Activated CD8-positive, alpha-beta memory T cell treated with anti-CD3 and anti-CD28 coated beads for 4 hours (primary cell): ENCODE measurements at regions not wholly inside any gene's neighbourhood (a gene's known extent, or its start where the extent isn't known, plus 50 kb on each side); places are given as distances from the start of the nearest gene placed in this dataset.

Experiments used
- DNase-seq, 2 donors: peaks; one replicate each; pipeline ENCODE4 v3.0.0-alpha.2; 2020; ENCODE audit warnings: low read depth in 2 of 2

DNA sequence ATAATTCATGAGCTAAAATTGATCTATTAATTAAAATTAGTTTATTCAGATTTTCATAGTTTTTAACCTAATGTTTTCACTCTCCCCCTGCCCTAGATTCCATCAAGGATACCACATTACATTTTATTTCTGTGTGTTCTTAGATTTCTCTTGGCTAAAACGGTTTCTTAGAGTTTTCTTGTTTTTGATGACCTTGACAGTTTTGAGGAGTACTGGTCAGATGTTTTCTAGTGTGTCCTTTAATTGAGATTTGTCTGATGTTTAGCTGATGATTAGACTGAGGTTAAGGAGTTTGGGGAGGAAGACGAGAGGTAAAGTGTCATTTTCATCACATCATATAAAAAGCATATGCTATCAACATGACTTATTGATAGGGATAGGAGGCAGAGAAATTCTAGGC, 475.9 kb downstream of the SQOR start:
- DNase-seq: no peak

DNA sequence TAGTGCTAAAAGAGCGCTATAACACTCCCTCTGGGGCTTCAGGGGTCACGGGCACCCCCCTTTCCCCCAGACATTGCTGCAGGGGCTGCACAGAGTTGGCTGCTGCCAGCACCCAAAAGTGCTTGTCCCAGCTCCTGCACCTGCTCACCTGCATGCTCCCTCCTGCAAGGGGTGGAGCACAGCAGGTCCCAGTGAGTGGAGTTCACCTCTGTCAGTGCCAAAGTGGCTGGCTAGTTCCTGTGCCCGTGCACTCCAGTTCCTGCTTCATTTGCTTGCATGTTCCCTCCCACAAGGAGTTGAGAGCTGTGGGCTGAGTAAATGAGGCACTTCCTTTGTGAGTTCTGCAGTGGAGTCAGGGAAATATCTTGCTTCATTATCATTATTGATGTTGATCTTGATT, 476.9 kb downstream of the SQOR start:
- DNase-seq: no peak

DNA sequence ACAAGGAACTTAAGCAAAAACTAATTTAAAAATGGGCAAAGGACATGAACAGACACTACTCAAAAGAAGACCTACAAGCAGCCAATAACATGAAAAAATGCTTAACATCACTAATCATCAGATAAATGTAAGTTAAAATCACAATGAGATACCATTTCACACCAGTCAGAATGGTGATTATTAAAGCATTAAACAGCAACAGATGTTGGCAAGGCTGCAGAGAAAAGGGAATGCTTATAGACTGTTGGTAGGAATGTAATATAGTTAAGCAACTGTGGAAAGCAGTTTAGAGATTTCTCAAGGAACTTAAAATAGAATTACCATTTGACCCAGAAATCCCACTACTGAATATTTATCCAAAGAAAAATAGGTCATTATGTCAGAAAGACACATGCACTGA, 482.2 kb downstream of the SQOR start:
- no peak for DNase-seq

DNA sequence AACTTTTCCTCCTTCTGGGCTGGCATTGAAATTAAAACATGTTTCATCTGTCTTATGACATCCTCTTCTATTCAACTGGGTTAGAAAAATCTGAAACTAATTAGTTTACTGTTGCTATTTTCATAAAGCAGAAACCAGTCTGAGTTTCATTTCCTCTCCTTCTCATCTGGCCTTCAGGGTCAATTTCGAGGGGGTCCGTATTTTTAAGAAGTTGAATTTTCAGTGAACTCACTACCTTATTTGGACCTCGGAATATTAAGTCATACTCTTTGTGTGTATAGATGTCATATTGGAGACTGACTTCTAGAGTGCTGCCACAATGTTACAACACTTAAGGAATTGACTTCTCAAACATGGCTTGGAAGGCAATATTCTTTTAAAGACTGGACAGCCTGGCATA, 485.9 kb downstream of the SQOR start:
- DNase-seq: no peak

DNA sequence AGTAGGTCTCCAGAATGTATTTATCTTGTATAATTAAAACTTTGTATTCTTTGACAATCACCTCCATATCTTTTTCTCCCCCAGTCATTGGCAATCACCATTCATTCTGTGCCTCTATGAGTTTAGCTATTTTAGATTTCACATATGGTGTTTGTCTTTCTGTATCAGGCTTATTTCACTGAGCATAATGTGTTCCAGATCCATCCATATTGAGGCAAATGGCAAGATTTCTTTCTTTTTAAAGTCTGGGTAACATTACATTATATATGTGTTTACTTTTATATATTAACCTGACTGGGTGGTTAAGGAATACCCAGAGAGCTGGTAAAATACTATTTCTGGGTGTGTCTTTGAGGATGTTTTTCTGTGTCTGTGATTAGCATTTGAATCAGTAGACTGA, 486.6 kb downstream of the SQOR start:
- no peak for DNase-seq

DNA sequence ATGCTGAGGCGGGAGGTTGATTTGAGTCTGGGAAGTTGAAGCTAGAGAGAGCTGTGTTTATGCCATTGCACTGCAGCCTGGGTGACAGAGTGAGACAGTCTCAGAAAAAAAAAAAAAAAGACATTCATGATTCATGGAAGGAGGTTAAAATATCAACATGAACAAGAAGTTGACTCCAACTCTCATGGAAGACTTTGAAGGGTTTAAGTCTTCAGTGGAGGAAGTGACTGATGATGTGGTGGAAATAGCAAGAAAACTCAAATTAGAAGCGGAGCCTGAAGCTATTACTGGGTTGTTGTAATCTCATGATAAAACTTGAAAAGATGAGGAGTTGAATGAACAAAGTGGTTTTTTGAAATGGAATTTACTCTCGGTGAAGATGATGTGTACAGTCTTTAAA, 491.8 kb downstream of the SQOR start:
- no peak for DNase-seq

DNA sequence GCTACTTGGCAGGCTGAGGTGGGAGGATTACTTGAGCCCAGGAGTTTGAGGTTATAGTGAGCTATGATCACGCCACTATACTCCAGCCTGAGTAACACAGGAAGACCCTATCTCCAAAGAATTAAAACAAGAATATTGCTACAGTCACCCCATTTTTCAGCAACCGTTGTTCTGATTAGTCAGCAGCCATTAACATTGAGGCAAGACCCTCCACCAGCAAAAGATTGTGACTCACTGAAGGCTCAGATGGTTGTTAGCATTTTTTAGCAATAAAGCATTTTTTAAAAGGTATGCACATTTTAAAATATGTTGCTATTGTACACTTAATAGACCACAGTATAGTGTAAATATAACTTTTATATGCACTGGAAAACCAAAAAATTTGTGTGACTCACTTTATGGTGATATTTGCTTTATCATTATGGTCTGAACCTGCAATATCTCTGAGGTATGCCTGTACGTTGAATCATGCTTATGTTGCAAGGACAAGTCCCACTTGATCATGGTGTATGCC, 492.6 kb downstream of the SQOR start:
- no peak for DNase-seq

DNA sequence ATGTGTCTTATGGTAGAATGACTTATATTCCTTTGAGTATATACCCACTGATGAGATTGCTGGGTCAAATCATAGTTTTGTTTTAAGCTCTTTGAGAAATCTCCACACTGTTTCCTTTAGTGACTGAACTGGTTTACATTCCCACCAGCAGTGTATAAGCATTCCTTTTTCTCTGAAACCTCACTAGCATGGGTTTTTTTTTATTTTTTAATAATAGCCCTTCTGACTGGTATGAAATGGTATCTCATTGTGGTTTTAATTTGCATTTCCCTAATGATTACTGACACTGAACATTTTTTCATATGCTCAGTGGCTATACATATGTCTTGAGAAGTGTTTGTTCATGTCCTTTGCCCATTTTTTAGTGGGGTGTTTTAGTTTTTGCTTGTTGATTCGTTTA, 494.3 kb downstream of the SQOR start:
- no peak for DNase-seq

DNA sequence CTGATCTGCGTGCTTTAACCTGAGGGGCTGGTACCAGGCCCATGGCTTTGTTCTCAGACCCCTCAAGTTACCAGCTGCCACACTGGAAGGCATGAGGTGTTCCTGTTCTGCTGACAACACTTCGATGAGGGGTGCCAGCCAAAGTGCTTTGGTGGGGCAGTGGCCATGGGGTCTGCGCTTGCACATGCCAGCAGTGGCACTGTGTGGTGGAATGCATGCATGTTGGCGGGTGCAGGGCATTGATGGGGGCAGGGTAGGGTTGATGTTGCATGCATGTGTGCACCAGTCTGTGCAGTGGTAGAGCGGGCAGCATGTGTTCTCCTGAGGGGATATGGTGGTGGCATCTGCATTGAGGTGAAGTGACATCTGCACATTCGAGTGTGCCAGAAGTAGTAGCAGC, 497.0 kb downstream of the SQOR start:
- DNase-seq: no peak

DNA sequence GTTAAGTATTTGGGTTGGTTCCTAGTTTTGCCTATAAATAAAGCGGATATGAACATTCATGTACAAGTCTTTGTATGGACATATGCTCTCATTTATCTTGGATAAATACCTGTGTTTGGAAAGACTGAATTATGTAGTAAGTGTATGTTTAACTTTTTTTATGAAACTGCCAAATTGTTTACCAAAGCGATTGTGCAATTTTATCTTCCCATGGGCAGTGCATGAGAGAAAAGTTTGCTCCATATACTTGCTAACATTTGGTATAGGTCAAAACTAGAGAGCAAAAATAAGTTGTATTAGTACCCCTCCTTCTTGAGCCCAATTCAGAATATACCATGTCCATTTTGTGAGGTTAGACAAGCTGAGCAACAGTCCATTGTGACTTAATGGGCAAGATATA, 502.6 kb downstream of the SQOR start:
- DNase-seq: no peak

DNA sequence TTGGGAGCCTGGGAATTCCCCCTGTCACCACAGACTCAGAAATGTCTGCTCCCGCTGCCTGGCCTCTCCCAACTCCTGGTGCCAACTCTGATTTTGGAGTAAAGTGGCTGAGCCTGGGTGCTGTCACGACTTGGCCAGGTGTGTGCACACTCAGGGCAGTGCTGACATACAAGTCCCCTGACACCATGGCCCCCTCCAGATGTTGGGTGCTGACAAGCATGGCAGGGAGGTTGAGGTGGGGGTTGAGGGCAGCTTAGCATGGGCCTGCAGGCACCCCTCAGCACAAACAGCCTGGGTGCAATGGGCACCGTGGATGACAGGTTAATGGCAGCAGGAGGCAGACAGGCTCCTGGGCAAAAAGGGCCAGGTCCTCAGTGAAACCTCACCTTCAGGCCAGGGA, 511.2 kb downstream of the SQOR start:
- DNase-seq: no peak

DNA sequence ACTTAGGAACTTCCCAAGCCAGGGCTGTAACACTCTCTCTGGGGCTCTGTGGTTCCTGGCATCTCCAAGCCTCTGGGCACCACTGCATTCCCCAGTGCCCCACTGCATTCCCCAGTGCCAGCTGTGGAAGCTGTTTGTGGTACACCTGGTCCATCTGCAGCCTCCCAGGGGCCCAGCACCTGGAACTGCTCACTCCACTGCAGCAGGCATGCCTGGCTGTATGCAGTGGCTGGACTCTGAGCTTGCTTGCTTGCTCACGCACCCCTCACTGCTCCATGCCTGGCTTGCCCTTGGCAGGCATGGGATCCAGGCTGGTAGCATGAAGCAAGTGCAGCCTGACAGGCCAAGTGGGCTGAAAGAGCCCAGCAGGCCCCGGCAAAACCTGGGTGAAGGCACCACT, 512.1 kb downstream of the SQOR start:
- DNase-seq: no peak

DNA sequence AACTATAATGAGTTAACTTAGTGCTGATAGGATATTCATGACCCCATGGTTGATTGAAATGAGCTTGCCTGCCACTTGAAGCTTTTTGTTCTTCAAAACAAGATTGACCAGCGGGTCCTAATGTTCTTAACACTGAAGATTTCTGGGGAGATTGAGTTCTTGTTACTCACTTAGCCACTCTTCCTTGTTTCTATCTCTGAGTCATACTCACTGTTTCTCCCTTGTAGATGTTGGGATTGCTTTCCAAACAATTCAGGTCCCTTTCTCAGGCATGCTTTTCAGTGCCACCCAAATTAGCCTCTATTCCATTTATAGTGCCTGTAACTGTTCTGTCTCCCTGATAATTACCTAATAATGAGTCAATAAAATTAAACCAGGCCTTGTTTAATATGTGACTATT, 517.0 kb downstream of the SQOR start:
- no peak for DNase-seq

DNA sequence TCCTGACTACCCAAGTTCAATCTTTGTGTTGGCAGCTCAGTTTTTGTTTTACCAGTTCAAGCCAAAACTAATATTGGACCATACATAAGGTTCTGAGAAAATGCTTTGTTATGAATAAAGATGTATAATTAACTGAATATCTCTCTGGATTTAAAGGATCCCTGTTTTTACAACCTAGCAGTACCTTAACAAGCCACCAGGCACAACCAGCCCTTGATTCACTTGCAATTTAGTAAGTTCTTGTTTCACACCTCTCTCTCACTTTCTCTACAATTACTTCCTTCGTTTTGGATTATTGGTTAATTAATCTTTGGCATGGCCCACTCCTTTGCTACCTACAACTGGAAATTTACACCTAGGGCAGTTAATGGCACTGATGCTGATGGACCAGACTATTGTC, 531.9 kb downstream of the SQOR start:
- no peak for DNase-seq

DNA sequence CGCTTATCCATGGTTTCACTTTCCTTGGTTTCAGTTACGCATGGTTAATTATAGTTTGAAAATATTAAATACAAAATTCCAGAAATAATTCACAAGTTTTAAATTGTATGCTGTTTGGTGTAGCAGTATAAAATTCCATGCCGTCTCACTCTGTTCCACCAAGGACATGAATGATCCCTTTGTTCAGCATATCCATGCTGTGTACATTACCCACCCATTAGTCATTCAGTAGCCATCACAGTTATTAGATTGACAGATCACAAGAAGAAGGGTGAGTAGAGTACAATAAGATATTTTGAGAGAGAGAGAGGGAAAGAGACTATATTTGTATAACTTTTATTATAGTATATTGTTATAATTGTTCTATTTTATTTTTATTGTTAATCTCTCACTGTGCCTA, 535.5 kb downstream of the SQOR start:
- no peak for DNase-seq

DNA sequence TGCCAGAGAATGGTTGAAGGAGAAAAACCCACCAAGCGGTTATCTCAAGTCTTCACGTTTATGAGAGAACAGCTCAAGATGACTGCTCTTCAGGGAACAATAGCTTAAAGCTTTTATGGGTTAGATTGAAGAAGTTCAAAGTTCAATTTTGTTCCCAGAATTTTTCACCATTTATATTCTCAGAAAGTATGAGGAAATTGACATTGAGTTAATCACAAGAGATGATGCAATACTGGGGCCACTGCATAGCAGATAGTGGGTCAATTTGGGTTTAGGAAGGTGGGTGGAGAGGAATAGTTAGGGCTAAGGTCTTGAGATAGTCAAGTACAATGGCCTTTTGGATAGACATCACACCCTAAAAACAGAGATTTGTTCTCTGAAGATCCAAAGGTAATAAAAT, 539.3 kb downstream of the SQOR start:
- no peak for DNase-seq

DNA sequence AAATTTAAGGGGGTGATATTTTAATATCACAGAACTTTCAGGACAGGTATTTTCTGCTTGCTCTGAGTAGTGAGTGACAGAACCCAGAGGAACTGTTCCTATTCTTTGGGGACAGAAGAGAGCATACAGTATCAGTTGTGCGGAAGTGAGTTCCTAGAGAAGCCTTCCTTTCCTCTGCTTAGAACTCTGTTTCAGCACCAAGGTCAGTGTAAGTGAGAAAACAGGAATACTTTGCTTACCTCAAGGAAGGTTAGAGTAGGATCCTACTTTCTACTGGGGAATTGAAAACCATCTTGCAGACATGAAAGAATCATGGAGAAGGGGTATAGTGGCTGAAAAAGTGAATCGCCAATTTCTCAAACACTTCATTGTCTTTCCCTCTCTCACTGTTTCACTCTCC, 542.4 kb downstream of the SQOR start:
- no peak for DNase-seq

DNA sequence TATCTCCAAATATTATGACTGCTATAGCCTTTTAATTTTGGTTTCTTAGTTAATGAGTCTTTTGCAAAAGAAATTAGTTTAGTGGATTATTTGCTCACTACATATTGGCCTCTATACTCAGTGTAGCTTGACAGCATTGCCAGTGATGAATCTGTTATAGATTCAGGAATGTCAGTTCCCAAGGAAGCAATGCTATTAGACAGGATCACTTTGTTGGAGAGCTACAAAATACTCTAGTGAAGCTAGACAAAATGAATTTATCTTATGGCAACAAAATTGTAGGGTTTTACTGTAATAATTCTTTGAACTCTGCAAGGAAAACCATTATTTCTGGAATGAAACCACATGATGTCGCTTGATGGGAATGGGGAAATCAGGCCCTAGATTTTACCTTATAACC, 543.3 kb downstream of the SQOR start:
- DNase-seq: no peak

DNA sequence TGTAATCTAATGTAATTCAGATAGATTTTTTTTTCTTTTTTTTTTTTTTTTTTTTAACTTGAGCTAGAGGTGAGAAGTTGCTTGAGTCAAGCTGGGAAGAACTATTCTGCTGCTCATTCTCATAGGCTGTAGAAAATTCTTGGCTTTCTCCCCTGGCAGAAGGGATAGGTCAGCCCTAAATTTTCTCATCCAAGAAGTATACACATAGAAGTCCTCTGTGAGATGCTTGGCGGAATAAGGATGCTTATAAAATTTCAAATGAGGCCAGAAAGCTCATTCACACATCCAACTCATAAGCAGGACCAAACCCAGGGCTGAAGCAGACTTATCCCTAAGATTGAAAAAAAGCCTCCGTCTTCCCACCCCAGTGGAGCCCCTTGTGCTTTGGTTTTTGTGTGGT, 572.5 kb downstream of the SQOR start:
- no peak for DNase-seq

DNA sequence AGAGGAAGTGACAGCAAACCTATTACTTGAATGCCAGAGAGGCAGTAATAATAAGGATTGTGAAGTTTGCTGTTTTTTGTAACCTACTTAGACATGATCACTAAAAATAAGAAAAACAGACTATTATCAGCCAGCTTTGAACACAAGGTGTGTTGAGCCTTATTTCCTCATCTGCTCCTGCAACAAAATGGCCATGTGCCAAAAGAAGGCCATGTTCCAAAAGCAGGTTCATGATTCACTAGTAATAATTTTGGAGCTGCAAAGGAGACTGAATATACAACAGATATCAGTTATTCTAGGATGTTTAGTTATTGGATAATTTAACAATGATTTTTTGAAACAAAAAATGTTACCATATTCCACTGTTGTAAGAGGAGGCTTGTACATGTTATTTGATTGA, 578.7 kb downstream of the SQOR start:
- no peak for DNase-seq

DNA sequence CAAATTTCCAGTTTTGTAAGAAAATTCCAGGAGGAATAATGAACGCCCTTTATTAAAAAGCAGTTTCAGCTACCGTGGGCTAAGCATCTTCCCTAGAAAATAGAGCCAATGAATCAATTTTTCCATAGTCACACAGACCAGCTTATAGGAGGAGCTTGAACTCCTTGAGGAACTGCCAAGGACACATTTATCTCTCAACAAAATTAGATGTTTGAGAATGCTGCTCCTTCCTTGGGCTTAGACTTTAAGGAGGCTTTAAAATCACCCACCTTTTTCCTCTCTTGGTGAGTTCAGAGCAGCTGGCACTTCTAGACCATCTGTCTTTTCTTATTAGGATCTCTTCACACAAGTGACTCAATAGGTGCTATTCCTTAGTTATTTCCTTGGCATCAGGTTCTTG, 588.0 kb downstream of the SQOR start:
- DNase-seq: no peak

DNA sequence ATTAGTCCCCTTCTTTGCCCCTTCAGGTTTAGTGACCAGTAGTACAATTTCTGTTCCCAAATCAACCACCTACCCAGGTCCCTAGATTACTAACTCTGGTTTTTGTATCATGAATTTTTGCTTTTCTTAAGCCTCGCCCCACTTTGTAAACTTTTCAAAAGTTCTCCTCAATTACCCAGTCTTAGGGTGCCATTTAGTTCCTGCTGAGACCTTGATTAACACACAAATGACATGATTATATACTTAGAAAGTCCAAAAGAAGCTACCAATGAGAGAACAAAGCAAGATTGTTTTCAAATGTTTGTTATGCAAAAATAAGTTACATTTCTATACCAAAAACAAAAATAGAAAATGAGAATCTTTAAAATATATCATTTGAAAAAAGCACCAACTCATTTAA, 594.4 kb downstream of the SQOR start:
- no peak for DNase-seq

DNA sequence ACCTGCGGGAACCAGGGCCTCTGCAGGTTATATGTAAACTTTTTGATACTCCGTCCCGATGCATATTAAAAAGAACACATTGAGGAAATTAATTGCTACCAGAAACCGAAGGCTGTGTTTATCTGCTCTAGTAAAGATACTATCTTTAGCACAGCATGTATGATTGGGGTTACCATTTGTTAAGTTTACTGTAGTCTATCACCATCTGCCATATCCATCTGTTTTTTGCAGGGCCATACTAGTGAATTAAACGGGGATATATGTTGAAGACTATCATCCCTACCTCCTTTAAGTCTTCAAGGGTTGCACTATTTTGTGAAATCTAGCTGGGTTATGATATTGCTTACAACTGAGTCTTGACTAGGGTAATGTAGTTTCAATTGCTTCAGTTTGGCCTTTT, 597.0 kb downstream of the SQOR start:
- no peak for DNase-seq

DNA sequence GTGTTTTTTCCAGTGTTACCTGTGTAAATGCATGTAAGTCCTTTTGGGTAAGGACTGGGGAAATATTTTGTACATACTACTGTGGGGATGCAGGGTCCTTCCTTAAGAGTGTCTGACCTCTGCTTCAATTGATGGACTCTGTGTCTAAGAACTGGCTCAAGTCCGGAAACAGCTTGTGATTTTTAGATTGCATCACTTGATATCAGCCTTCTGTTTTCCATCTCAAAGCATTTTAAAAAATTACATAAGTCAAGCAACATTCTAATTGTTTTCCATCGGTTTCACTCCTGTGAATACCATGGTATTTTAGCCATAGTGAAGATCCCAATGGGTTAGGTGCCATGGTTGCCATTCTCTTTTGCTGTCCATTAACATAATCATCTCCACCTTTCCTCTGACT, 597.6 kb downstream of the SQOR start:
- no peak for DNase-seq

DNA sequence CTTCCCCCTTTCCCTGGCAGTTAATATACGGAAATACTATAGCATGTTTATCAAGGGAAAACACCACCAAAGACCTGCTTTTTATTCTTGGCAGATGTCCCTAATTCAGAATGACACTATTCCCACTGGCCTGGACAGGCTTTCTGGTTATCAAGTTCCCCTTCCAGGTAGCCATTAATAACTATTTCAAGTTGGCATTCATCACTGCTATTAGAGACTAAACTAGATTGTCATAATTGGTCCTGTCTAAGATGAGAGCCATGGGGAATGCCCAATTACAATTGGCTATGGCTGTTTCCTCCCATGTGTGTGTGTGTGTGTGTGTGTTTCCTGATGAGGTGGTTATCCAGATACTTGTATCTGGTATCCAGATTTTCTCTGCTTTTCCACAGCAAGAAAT, 608.1 kb downstream of the SQOR start:
- DNase-seq: no peak
